Activated CD8-positive, alpha-beta T cell treated with anti-CD3 and anti-CD28 coated beads for 36 hours (primary cell): ENCODE measurements at regions not wholly inside any gene's neighbourhood (a gene's known extent, or its start where the extent isn't known, plus 50 kb on each side); places are given as distances from the start of the nearest gene placed in this dataset.

Experiments
- ATAC-seq: fragments of 200-7000 bp; cut with Tn5 transposase; one replicate; pipeline ENCODE4 v1.10.0; 2021; ENCODE audit warnings: mild to moderate bottlenecking, moderate library complexity
- CTCF ChIA-PET: fragments of 350-600 bp; sonication (Branson Sonifier 250); formaldehyde crosslinking; loops from one replicate; lab custom pipeline; 2021; ENCODE audit warnings: antibody characterized with exemption; lab: Charles Lee
- POLR2A ChIA-PET: fragments of 350-600 bp; sonication (Branson Sonifier 250); formaldehyde crosslinking; loops from one replicate; lab custom pipeline; 2021; ENCODE audit warnings: antibody characterized with exemption; lab: Charles Lee
- DNase-seq: peaks from one replicate; pipeline ENCODE4 v3.0.0-alpha.2; 2020
- H3K27ac Mint-ChIP-seq: one replicate; pipeline ENCODE4 v1.8.0; 2021; ENCODE audit warnings: mild to moderate bottlenecking, mixed read lengths
- H3K27me3 Mint-ChIP-seq: one replicate; pipeline ENCODE4 v1.8.0; 2021; ENCODE audit warnings: mixed read lengths
- H3K36me3 Mint-ChIP-seq: one replicate; pipeline ENCODE4 v1.8.0; 2021; ENCODE audit warnings: low read depth, mixed read lengths
- H3K4me1 Mint-ChIP-seq: one replicate; pipeline ENCODE4 v1.8.0; 2021; ENCODE audit warnings: low read depth, mixed read lengths
- H3K4me3 Mint-ChIP-seq: one replicate; pipeline ENCODE4 v1.8.0; 2021; ENCODE audit warnings: mild to moderate bottlenecking, moderate library complexity, mixed read lengths
- H3K9me3 Mint-ChIP-seq: one replicate; pipeline ENCODE4 v1.8.0; 2021; ENCODE audit warnings: mixed read lengths
- intact Hi-C: fragments of 100-400 bp; cut with micrococcal nuclease; formaldehyde crosslinking; loops from one replicate; pipeline ENCODE4 v1.10.0; 2022
- TF ChIP-seq, protein P1 (sequence below): fragments of 200-600 bp; IDR thresholded peaks from one replicate; pipeline ENCODE4 v1.8.0; 2022; ENCODE audit warnings: antibody characterized with exemption, mild to moderate bottlenecking

DNA sequence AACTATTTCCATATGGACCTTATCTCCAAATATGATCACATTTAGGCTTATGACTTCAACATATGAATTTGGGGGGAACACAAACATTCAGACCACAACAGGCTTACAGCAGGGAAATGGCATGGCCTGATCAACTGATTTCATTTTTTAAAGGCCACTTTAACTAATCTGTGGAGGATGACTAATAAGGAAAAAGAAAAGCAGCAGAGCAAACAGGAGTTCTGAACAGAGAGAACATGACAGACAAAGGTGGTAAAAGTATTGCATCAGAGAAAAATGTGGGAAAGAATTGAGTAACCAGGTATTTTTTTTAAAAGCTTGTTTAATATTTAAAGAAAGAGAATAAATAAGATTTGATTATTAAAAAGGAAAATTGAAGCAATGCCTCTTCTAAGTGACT lies 366.1 kb upstream of the TMPO start:
- Mint-ChIP-seq H3K27me3 (peaks cover 2% of the 10 kb centered on the region), H3K4me3 (no peak overlapping the region), H3K27ac (no peak overlapping the region), H3K4me1 (no peaks in the 10 kb centered on the region), H3K9me3 (no peaks in the 10 kb centered on the region), H3K36me3 (no peaks in the 10 kb centered on the region)
- ChIA-PET CTCF (no interaction called here), POLR2A (no interaction called here)
- no peak for DNase-seq
- intact Hi-C loops: no loop called here
- TF ChIP-seq, protein P1, sequence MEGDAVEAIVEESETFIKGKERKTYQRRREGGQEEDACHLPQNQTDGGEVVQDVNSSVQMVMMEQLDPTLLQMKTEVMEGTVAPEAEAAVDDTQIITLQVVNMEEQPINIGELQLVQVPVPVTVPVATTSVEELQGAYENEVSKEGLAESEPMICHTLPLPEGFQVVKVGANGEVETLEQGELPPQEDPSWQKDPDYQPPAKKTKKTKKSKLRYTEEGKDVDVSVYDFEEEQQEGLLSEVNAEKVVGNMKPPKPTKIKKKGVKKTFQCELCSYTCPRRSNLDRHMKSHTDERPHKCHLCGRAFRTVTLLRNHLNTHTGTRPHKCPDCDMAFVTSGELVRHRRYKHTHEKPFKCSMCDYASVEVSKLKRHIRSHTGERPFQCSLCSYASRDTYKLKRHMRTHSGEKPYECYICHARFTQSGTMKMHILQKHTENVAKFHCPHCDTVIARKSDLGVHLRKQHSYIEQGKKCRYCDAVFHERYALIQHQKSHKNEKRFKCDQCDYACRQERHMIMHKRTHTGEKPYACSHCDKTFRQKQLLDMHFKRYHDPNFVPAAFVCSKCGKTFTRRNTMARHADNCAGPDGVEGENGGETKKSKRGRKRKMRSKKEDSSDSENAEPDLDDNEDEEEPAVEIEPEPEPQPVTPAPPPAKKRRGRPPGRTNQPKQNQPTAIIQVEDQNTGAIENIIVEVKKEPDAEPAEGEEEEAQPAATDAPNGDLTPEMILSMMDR: no peak
- no peak for ATAC-seq

DNA sequence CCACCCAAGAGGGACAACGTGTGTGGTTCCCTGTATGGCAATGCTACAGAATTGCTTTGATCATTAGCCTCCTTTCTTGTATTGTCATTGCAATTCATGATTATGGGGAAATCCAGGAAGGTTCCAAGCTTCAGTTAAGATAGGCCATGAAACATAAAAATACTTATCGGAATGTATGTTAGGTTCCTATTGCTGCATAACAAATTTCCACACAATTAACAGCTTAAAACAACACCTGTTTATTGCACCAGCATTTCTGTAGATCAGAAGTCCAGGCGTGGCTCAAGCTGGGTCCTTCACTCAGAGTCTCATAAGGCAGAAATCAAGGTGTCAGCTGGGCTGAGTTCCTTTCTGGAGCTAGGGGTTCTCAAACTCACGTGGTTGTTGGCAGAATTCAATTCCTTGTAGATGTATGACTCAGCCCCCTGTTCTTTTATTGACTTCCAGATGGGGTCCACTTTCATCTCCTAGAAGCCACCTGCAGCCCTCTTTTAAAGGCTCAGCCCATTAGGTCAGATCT lies 365.6 kb upstream of the TMPO start:
- no peaks in the 10 kb centered on the region for H3K36me3 Mint-ChIP-seq
- intact Hi-C loops: no loop called here
- H3K9me3 Mint-ChIP-seq: no peaks in the 10 kb centered on the region
- H3K27me3 Mint-ChIP-seq: peaks cover 2% of the 10 kb centered on the region
- DNase-seq: no peak
- no peak for ATAC-seq
- H3K4me3 Mint-ChIP-seq: no peak overlapping the region
- CTCF ChIA-PET: no interaction called here
- no peak overlapping the region for H3K27ac Mint-ChIP-seq
- POLR2A ChIA-PET: no interaction called here
- H3K4me1 Mint-ChIP-seq: no peaks in the 10 kb centered on the region
- TF ChIP-seq, protein P1: no peak

DNA sequence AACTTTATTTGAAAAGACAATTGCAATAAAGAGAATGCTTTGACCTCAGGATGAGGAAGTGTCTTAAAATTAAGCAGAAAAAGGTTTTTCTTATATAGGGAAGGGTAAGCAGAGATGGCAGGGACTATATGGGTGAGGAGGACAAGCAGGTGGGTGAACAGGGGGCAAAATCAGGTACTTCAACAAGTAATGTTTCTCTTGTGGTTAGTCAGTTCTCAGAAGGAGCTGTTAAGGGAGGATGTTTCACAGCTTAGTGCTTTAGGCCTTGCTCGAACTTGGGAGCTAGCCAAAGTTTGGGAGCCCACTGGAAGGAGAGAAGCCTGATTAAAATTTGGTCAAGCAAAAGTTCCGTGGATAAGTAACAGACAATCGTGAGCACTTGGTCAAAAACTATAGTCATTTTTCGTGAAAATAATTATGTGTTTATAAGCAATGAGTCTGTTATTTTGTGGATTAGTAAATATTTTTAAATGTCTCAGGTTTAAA lies 364.2 kb upstream of the TMPO start:
- POLR2A ChIA-PET: no interaction called here
- H3K27me3 Mint-ChIP-seq: peaks cover 2% of the 10 kb centered on the region

DNA sequence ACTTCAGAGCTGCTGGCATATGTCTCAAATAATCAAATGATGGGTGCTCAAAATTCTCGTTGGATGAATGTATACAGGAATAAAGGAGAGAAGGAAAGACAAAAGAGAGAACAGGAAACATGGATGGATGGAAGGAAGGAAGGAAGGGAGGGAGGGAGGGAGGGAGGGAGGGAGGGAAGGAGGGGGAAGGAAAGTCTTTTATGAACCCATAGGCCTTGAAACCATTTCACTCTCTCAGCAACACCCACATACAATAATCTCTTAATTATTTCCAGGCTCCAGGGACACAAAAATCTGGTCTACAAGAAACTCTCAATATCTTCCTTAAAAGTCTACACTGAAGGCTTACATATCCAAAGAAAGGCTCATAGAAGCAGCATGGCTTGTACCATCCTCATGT lies 363.4 kb upstream of the TMPO start:
- no peaks in the 10 kb centered on the region for H3K9me3 Mint-ChIP-seq
- ChIA-PET CTCF (no interaction called here), POLR2A (no interaction called here)
- H3K36me3 Mint-ChIP-seq: no peaks in the 10 kb centered on the region
- no peak overlapping the region for H3K4me3 Mint-ChIP-seq
- TF ChIP-seq, protein P1: no peak
- peaks cover 2% of the 10 kb centered on the region for H3K27me3 Mint-ChIP-seq
- no peaks in the 10 kb centered on the region for H3K4me1 Mint-ChIP-seq
- H3K27ac Mint-ChIP-seq: no peak overlapping the region
- ATAC-seq (no peak), DNase-seq (no peak)
- intact Hi-C loops: no loop called here

More for the DNA sequence above, 364.2 kb upstream of the TMPO start:
- Mint-ChIP-seq H3K36me3 (no peaks in the 10 kb centered on the region), H3K4me3 (no peak overlapping the region), H3K27ac (no peak overlapping the region), H3K4me1 (no peaks in the 10 kb centered on the region), H3K9me3 (no peaks in the 10 kb centered on the region)
- CTCF ChIA-PET: no interaction called here
- no peak for ATAC-seq
- TF ChIP-seq, protein P1: no peak
- intact Hi-C loops: no loop called here
- no peak for DNase-seq

DNA sequence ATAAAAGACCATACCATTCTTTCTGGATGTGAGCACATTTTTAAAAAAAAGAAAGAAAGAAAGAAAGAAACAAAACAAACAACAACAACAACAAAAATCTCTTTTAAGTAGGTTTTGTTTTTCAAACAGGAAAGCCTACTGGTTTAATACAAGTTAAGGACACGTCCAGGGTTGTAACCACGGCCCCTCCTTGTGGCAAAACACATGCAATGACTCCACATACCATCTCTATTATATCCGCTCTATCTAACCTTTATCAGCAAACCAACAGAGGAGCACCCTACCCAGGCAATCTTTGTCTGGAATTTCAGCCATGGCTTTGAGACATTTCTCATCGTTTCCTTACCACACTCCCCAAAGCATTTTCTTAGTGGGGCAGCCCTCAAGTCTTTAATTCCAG lies 360.5 kb upstream of the TMPO start:
- DNase-seq: no peak
- Mint-ChIP-seq H3K27ac (no peak overlapping the region), H3K4me1 (no peaks in the 10 kb centered on the region), H3K9me3 (no peaks in the 10 kb centered on the region), H3K27me3 (peaks cover 2% of the 10 kb centered on the region), H3K36me3 (no peaks in the 10 kb centered on the region), H3K4me3 (no peak overlapping the region)
- ATAC-seq: no peak
- ChIA-PET POLR2A (interaction anchor here (0.6 kb wide), 1 partner anchor 215 kb away, joined by 3 read pairs; no protein-coding TSS in a partner anchor), CTCF (no interaction called here)
- intact Hi-C loops: no loop called here
- TF ChIP-seq, protein P1: no peak
